T-helper 2 cell treated with Interferon-gamma antibody and Interleukin-4, amounts not matched to agents 5 μg/mL and 100 μg/mL, for 36 hours (primary cell): ENCODE measurements at regions not wholly inside any gene's neighbourhood (a gene's known extent, or its start where the extent isn't known, plus 50 kb on each side); places are given as distances from the start of the nearest gene placed in this dataset.

ENCODE experiments used
- DNase-seq: peaks from one replicate; pipeline ENCODE4 v3.0.0; 2021; ENCODE audit warnings: low spot score
- H3K27ac Mint-ChIP-seq: one replicate; pipeline ENCODE4 v1.8.0; 2021; ENCODE audit warnings: mild to moderate bottlenecking, mixed read lengths
- H3K27me3 Mint-ChIP-seq: one replicate; pipeline ENCODE4 v1.8.0; 2021; ENCODE audit warnings: low read depth, mixed read lengths
- H3K36me3 Mint-ChIP-seq: one replicate; pipeline ENCODE4 v1.8.0; 2021; ENCODE audit warnings: low read depth, mixed read lengths
- H3K4me1 Mint-ChIP-seq: one replicate; pipeline ENCODE4 v1.8.0; 2021; ENCODE audit warnings: low read depth, mixed read lengths
- H3K4me3 Mint-ChIP-seq: one replicate; pipeline ENCODE4 v1.8.0; 2022; ENCODE audit warnings: mild to moderate bottlenecking, moderate library complexity, mixed read lengths
- H3K9me3 Mint-ChIP-seq: one replicate; pipeline ENCODE4 v1.8.0; 2021; ENCODE audit warnings: mixed read lengths

GRCh38 chr4:85376285-85376684 lies 98.7 kb upstream of the ARHGAP24 start:
- H3K4me1 Mint-ChIP-seq, result no peaks in the 10 kb centered on the region
- H3K27ac Mint-ChIP-seq, result no peak overlapping the region
- H3K36me3 Mint-ChIP-seq, result no peaks in the 10 kb centered on the region
- H3K4me3 Mint-ChIP-seq, result no peak overlapping the region
- H3K27me3 Mint-ChIP-seq, result no peaks in the 10 kb centered on the region
- DNase-seq, result no peak
- no peaks in the 10 kb centered on the region for H3K9me3 Mint-ChIP-seq

GRCh38 chr4:85381968-85382367 lies 93.0 kb upstream of the ARHGAP24 start:
- H3K4me1 Mint-ChIP-seq, result no peaks in the 10 kb centered on the region

GRCh38 chr4:85391071-85391470 lies 83.9 kb upstream of the ARHGAP24 start:
- DNase-seq, result no peak
- Mint-ChIP-seq H3K9me3 (no peaks in the 10 kb centered on the region), H3K27me3 (no peaks in the 10 kb centered on the region), H3K36me3 (no peaks in the 10 kb centered on the region), H3K4me3 (no peak overlapping the region), H3K4me1 (no peaks in the 10 kb centered on the region), H3K27ac (no peak overlapping the region)

More at GRCh38 chr4:85381968-85382367, 93.0 kb upstream of the ARHGAP24 start:
- H3K27ac Mint-ChIP-seq, result no peak overlapping the region
- H3K4me3 Mint-ChIP-seq, result no peak overlapping the region
- DNase-seq, result no peak
- H3K36me3 Mint-ChIP-seq, result no peaks in the 10 kb centered on the region
- H3K9me3 Mint-ChIP-seq, result no peaks in the 10 kb centered on the region
- no peaks in the 10 kb centered on the region for H3K27me3 Mint-ChIP-seq

- Mint-ChIP-seq H3K27me3 (no peaks in the 10 kb centered on the region), H3K4me3 (no peak overlapping the region), H3K27ac (no peak overlapping the region), H3K9me3 (no peaks in the 10 kb centered on the region), H3K36me3 (no peaks in the 10 kb centered on the region), H3K4me1 (no peaks in the 10 kb centered on the region)
- DNase-seq, result no peak
Observed at GRCh38 chr4:85391589-85392410, 83.2 kb upstream of the ARHGAP24 start.

GRCh38 chr4:85393201-85393600 lies 81.7 kb upstream of the ARHGAP24 start:
- H3K27me3 Mint-ChIP-seq, result no peaks in the 10 kb centered on the region
- no peak overlapping the region for H3K27ac Mint-ChIP-seq

GRCh38 chr4:85398276-85398675 lies 76.7 kb upstream of the ARHGAP24 start:
- no peak for DNase-seq
- no peaks in the 10 kb centered on the region for H3K9me3 Mint-ChIP-seq
- no peaks in the 10 kb centered on the region for H3K36me3 Mint-ChIP-seq
- no peak overlapping the region for H3K27ac Mint-ChIP-seq
- no peaks in the 10 kb centered on the region for H3K27me3 Mint-ChIP-seq
- H3K4me3 Mint-ChIP-seq, result no peak overlapping the region
- peaks cover 1% of the 10 kb centered on the region for H3K4me1 Mint-ChIP-seq

More at GRCh38 chr4:85393201-85393600, 81.7 kb upstream of the ARHGAP24 start:
- Mint-ChIP-seq H3K4me1 (no peaks in the 10 kb centered on the region), H3K36me3 (no peaks in the 10 kb centered on the region), H3K9me3 (no peaks in the 10 kb centered on the region), H3K4me3 (no peak overlapping the region)
- no peak for DNase-seq

- peaks cover 1% of the 10 kb centered on the region for H3K4me1 Mint-ChIP-seq
Observed at GRCh38 chr4:85399270-85399669, 75.7 kb upstream of the ARHGAP24 start.

GRCh38 chr4:85402371-85402770 lies 72.6 kb upstream of the ARHGAP24 start:
- no peak overlapping the region for H3K27ac Mint-ChIP-seq
- no peaks in the 10 kb centered on the region for H3K36me3 Mint-ChIP-seq
- H3K9me3 Mint-ChIP-seq, result no peaks in the 10 kb centered on the region
- H3K4me3 Mint-ChIP-seq, result no peak overlapping the region
- DNase-seq, result no peak
- H3K4me1 Mint-ChIP-seq, result peaks cover 1% of the 10 kb centered on the region
- no peaks in the 10 kb centered on the region for H3K27me3 Mint-ChIP-seq

More at GRCh38 chr4:85399270-85399669, 75.7 kb upstream of the ARHGAP24 start:
- Mint-ChIP-seq H3K9me3 (no peaks in the 10 kb centered on the region), H3K27ac (no peak overlapping the region), H3K4me3 (no peak overlapping the region), H3K36me3 (no peaks in the 10 kb centered on the region), H3K27me3 (no peaks in the 10 kb centered on the region)
- DNase-seq, result no peak

GRCh38 chr4:85406185-85406584 lies 68.8 kb upstream of the ARHGAP24 start:
- no peak overlapping the region for H3K4me3 Mint-ChIP-seq
- no peaks in the 10 kb centered on the region for H3K36me3 Mint-ChIP-seq
- DNase-seq, result no peak
- no peak overlapping the region for H3K27ac Mint-ChIP-seq
- H3K27me3 Mint-ChIP-seq, result no peaks in the 10 kb centered on the region
- H3K9me3 Mint-ChIP-seq, result no peaks in the 10 kb centered on the region
- H3K4me1 Mint-ChIP-seq, result no peaks in the 10 kb centered on the region

GRCh38 chr4:85407546-85407945 lies 67.4 kb upstream of the ARHGAP24 start:
- H3K27ac Mint-ChIP-seq, result no peak overlapping the region
- DNase-seq, result no peak
- H3K36me3 Mint-ChIP-seq, result no peaks in the 10 kb centered on the region
- H3K4me3 Mint-ChIP-seq, result no peak overlapping the region
- H3K4me1 Mint-ChIP-seq, result no peaks in the 10 kb centered on the region
- H3K9me3 Mint-ChIP-seq, result no peaks in the 10 kb centered on the region
- no peaks in the 10 kb centered on the region for H3K27me3 Mint-ChIP-seq

GRCh38 chr4:85408301-85408700 lies 66.6 kb upstream of the ARHGAP24 start:
- Mint-ChIP-seq H3K4me3 (no peak overlapping the region), H3K4me1 (no peaks in the 10 kb centered on the region), H3K9me3 (no peaks in the 10 kb centered on the region), H3K27me3 (no peaks in the 10 kb centered on the region), H3K36me3 (no peaks in the 10 kb centered on the region), H3K27ac (no peak overlapping the region)
- DNase-seq, result no peak

- DNase-seq, result no peak
- no peaks in the 10 kb centered on the region for H3K9me3 Mint-ChIP-seq
- no peaks in the 10 kb centered on the region for H3K27me3 Mint-ChIP-seq
- no peaks in the 10 kb centered on the region for H3K36me3 Mint-ChIP-seq
- no peak overlapping the region for H3K4me3 Mint-ChIP-seq
- H3K27ac Mint-ChIP-seq, result no peak overlapping the region
- no peaks in the 10 kb centered on the region for H3K4me1 Mint-ChIP-seq
Observed at GRCh38 chr4:85409251-85409650, 65.7 kb upstream of the ARHGAP24 start.

- DNase-seq, result no peak
- Mint-ChIP-seq H3K4me3 (no peak overlapping the region), H3K4me1 (no peaks in the 10 kb centered on the region), H3K27me3 (no peaks in the 10 kb centered on the region), H3K36me3 (no peaks in the 10 kb centered on the region), H3K27ac (no peak overlapping the region), H3K9me3 (no peaks in the 10 kb centered on the region)
Observed at GRCh38 chr4:85411386-85411785, 63.6 kb upstream of the ARHGAP24 start.

- H3K27me3 Mint-ChIP-seq, result no peaks in the 10 kb centered on the region
- no peaks in the 10 kb centered on the region for H3K9me3 Mint-ChIP-seq
- H3K27ac Mint-ChIP-seq, result no peak overlapping the region
- no peaks in the 10 kb centered on the region for H3K36me3 Mint-ChIP-seq
- no peak overlapping the region for H3K4me3 Mint-ChIP-seq
- no peak for DNase-seq
- H3K4me1 Mint-ChIP-seq, result no peaks in the 10 kb centered on the region
Observed at GRCh38 chr4:85414972-85415371, 60.0 kb upstream of the ARHGAP24 start.

- DNase-seq, result no peak
- no peak overlapping the region for H3K4me3 Mint-ChIP-seq
- no peaks in the 10 kb centered on the region for H3K9me3 Mint-ChIP-seq
- H3K27me3 Mint-ChIP-seq, result no peaks in the 10 kb centered on the region
- H3K4me1 Mint-ChIP-seq, result no peaks in the 10 kb centered on the region
- H3K27ac Mint-ChIP-seq, result no peak overlapping the region
- H3K36me3 Mint-ChIP-seq, result no peaks in the 10 kb centered on the region
Observed at GRCh38 chr4:85416094-85416493, 58.9 kb upstream of the ARHGAP24 start.
